22Rv1 (cell line): ENCODE measurements at regions not wholly inside any gene's neighbourhood (a gene's known extent, or its start where the extent isn't known, plus 50 kb on each side); places are given as distances from the start of the nearest gene placed in this dataset.

Source experiments
- ZFX ChIP-seq: fragments of 450-650 bp; IDR thresholded peaks from 2 replicates; pipeline ENCODE4 v1.6.1; 2017; ENCODE audit warnings: antibody characterized with exemption, borderline replicate concordance
- TF ChIP-seq, protein P1 (sequence below): fragments of 450-650 bp; IDR thresholded peaks from 2 replicates; pipeline ENCODE4 v1.5.1; 2017; ENCODE audit warnings: mild to moderate bottlenecking

DNA sequence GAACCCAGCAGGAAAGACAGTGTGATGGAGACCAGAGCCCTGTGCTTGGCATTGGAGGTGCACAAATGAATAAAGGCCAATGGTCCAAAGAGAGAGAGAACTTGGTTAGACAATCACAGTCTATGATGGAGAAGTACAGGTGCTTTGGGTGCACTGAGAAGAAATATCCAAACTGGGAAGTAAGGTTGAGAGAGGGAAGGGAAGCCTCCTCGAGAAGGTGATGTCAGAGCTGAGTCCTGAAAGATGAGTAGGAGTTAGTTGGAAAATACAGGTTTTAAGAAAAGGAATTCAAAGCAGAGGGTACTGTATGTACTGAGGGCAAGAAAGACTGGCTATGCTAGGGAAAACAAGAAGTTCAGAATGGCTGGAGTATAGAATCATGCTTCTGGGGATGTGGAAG, 94.1 kb upstream of the CD53 start:
- TF ChIP-seq, protein P1, sequence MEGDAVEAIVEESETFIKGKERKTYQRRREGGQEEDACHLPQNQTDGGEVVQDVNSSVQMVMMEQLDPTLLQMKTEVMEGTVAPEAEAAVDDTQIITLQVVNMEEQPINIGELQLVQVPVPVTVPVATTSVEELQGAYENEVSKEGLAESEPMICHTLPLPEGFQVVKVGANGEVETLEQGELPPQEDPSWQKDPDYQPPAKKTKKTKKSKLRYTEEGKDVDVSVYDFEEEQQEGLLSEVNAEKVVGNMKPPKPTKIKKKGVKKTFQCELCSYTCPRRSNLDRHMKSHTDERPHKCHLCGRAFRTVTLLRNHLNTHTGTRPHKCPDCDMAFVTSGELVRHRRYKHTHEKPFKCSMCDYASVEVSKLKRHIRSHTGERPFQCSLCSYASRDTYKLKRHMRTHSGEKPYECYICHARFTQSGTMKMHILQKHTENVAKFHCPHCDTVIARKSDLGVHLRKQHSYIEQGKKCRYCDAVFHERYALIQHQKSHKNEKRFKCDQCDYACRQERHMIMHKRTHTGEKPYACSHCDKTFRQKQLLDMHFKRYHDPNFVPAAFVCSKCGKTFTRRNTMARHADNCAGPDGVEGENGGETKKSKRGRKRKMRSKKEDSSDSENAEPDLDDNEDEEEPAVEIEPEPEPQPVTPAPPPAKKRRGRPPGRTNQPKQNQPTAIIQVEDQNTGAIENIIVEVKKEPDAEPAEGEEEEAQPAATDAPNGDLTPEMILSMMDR, result no peak
- TF ChIP-seq ZFX, result no peak
